GM12875 (cell line): ENCODE measurements at regions not wholly inside any gene's neighbourhood (a gene's known extent, or its start where the extent isn't known, plus 50 kb on each side); places are given as distances from the start of the nearest gene placed in this dataset.
A peak's percentile ranks its signal among the peaks of the same experiment; 100 is the strongest.

Experiments
- H3K4me3 ChIP-seq: one replicate; pipeline ENCODE4 v1.5.1; 2011; ENCODE audit warnings: low read depth, low read length, control low read depth
- TF ChIP-seq, protein P1 (sequence below): IDR thresholded peaks from 2 replicates; pipeline ENCODE4 v1.5.1; 2011; ENCODE audit warnings: low read depth, mild to moderate bottlenecking, control low read depth, inconsistent platforms, low read length, moderate library complexity, borderline replicate concordance; ENCODE audit not compliant: insufficient read depth

- H3K4me3 ChIP-seq = no peak overlapping the region
- TF ChIP-seq, protein P1, sequence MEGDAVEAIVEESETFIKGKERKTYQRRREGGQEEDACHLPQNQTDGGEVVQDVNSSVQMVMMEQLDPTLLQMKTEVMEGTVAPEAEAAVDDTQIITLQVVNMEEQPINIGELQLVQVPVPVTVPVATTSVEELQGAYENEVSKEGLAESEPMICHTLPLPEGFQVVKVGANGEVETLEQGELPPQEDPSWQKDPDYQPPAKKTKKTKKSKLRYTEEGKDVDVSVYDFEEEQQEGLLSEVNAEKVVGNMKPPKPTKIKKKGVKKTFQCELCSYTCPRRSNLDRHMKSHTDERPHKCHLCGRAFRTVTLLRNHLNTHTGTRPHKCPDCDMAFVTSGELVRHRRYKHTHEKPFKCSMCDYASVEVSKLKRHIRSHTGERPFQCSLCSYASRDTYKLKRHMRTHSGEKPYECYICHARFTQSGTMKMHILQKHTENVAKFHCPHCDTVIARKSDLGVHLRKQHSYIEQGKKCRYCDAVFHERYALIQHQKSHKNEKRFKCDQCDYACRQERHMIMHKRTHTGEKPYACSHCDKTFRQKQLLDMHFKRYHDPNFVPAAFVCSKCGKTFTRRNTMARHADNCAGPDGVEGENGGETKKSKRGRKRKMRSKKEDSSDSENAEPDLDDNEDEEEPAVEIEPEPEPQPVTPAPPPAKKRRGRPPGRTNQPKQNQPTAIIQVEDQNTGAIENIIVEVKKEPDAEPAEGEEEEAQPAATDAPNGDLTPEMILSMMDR = no peak
These were observed 213.8 kb upstream of the C2CD4B start for GRCh38 chr15:62378772-62379498.

DNA sequence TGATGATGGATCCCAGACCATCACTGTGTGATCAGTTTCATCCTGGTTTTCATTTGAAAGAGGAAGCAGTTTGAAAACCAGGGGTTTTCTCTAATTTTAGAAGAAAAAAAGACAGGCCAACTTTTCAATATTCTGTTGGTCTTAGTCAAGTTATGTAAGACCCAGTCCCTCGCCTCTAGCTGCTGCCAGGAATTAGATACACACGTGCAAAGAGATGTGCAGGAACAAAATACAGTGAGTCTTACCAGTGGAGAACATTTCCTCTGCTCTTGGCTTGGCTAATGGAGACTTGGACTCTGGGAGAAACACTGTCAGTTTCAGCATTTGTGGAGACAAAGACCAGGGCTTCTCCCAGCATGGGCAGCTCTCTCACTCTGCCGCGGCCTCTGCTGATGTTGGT is 214.9 kb upstream of the C2CD4B start:
- no peak overlapping the region for H3K4me3 ChIP-seq
- TF ChIP-seq, protein P1 = no peak

DNA sequence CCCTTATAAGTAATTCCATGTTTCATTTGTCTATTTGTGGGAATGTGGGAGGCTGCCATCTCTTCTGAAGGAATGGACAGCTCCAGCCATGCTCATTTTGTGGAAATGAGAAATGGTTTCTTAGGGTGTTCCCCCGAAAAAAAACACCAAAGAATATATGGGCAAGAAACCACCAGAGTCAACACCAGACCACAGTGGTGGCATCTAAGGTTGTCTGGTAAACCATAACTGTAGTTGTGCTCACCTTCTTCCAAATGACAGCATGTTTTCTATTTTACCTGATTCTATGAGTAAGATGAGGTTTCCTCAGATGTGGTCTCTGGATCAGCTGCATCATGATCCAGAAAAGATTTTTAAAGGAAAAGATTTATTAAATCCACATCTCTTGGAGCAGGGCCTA is 217.0 kb upstream of the C2CD4B start:
- TF ChIP-seq, protein P1 = no peak
- H3K4me3 ChIP-seq = no peak overlapping the region

DNA sequence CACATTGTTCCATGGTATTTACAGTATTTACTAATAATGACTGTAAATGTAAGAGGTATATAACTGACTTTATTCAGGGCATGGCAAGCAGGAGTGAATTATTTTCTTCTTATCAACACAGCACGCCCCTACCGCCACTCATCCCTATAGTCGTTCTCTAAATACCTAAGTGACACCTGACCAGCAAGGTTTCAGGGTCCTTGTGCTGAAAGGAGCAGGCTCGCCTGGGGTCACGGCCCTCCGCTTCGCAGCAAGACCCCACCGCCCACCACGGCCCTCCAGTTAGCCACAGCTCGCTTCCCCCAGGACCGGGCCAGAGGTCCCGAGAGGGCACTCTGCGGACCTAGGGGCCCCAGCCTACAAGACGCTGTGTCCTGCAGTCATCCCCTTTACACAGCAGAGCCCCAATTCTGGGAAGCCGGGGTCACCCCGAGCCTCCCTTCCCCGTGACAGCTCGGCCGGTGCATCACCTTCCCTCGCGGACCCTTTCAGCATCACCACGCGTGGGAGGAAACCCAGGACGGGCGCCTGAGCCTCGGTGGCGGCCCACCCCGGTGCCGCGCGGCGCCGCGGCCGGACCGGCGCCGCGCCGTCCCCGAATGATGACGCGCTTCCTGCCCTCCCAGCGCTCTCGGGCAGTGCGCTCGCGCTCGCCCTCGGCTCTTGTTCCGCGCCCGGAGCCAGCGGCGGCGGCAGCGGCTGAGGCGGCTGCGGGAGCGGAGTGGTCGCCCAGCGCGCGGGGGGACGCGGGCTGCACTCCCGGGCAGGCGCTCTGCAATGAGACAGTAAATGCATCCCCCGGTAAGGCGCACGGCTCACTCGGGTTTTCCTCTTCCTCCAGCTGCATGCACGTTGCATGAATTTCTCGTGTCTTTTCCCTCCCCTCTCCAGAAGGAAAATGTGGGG is 225.1 kb upstream of the C2CD4B start, which contains the start of gene TLN2:
TLN2 (plus strand) TSS at position 666 of the 906 bp plus-strand sequence.
- TF ChIP-seq, protein P1 = no peak
- peak within 1 kb of the TSS; percentile 80 for H3K4me3 ChIP-seq

- TF ChIP-seq, protein P1 = no peak
- peak overlapping the region; percentile 80 for H3K4me3 ChIP-seq
These were observed 225.9 kb upstream of the C2CD4B start for GRCh38 chr15:62390791-62391640.

- H3K4me3 ChIP-seq = peak overlapping the region; percentile 80
- TF ChIP-seq, protein P1 = no peak
These were observed 226.7 kb upstream of the C2CD4B start for GRCh38 chr15:62391641-62392262.
